Keratinocyte (primary cell): ENCODE measurements at regions not wholly inside any gene's neighbourhood (a gene's known extent, or its start where the extent isn't known, plus 50 kb on each side); places are given as distances from the start of the nearest gene placed in this dataset.

ENCODE experiments used
- DNase-seq: peaks from one replicate; pipeline ENCODE4 v3.0.0-alpha.2; 2011; ENCODE audit warnings: low read depth, missing footprints, low spot score
- FAIRE-seq: peaks from 2 replicates; lab custom pipeline; 2011; peaks lifted over from hg19 to GRCh38; lab: Jason Lieb, UNC
- H2AFZ ChIP-seq: 2 replicates; pipeline ENCODE4 v1.6.0; 2012; ENCODE audit warnings: low read length, control low read depth, inconsistent platforms; ENCODE audit not compliant: control insufficient read depth
- H3K27ac ChIP-seq: 2 replicates; pipeline ENCODE4 v1.5.1; 2011; ENCODE audit warnings: low read length; ENCODE audit not compliant: control insufficient read depth, insufficient read depth
- H3K27me3 ChIP-seq: 3 replicates; pipeline ENCODE4 v1.6.0; 2011; ENCODE audit warnings: low read length; ENCODE audit not compliant: control insufficient read depth, insufficient read depth; ENCODE audit errors: extremely low read depth
- H3K36me3 ChIP-seq, 2 experiments: 2 replicates in 1 of 2; 3 replicates in 1 of 2; pipeline ENCODE4 v1.5.1; 2011; ENCODE audit warnings: low read length in 2 of 2, mild to moderate bottlenecking in 1 of 2; ENCODE audit not compliant: control insufficient read depth in 2 of 2, insufficient read depth in 2 of 2; ENCODE audit errors: extremely low read depth in 1 of 2
- H3K4me1 ChIP-seq: 3 replicates; pipeline ENCODE4 v1.5.1; 2011; ENCODE audit warnings: low read length; ENCODE audit not compliant: control insufficient read depth, insufficient read depth; ENCODE audit errors: extremely low read depth
- H3K4me2 ChIP-seq: 3 replicates; pipeline ENCODE4 v1.6.0; 2011; ENCODE audit warnings: low read depth, low read length; ENCODE audit not compliant: control insufficient read depth, insufficient read depth; ENCODE audit errors: extremely low read depth
- H3K4me3 ChIP-seq, 3 experiments: fragments of 200-600 bp in 1 of 3; sonication (generic) in 1 of 3; 2 replicates in 2 of 3; 3 replicates in 1 of 3; pipeline ENCODE4 v1.5.1; 2011 to 2016; ENCODE audit warnings: low read length in 3 of 3, mild to moderate bottlenecking in 3 of 3, control low read depth in 2 of 3, inconsistent platforms in 1 of 3, low read depth in 1 of 3, mixed read lengths in 1 of 3, mixed run types in 1 of 3, moderate library complexity in 1 of 3; ENCODE audit not compliant: control insufficient read depth in 2 of 3, insufficient read depth in 2 of 3; ENCODE audit errors: extremely low read depth in 1 of 3
- H3K79me2 ChIP-seq: 2 replicates; pipeline ENCODE4 v1.6.0; 2012; ENCODE audit warnings: low read length; ENCODE audit not compliant: control insufficient read depth, insufficient read depth
- H3K9ac ChIP-seq: 3 replicates; pipeline ENCODE4 v1.6.0; 2011; ENCODE audit warnings: low read length; ENCODE audit not compliant: control insufficient read depth, insufficient read depth; ENCODE audit errors: extremely low read depth
- H3K9me1 ChIP-seq: 3 replicates; pipeline ENCODE4 v1.6.0; 2011; ENCODE audit warnings: low read length; ENCODE audit not compliant: control insufficient read depth, insufficient read depth; ENCODE audit errors: extremely low read depth
- H3K9me3 ChIP-seq: 2 replicates; pipeline ENCODE4 v1.5.1; 2012; ENCODE audit warnings: low read depth, low read length; ENCODE audit not compliant: control insufficient read depth
- H4K20me1 ChIP-seq: 3 replicates; pipeline ENCODE4 v1.6.0; 2011; ENCODE audit warnings: low read length; ENCODE audit not compliant: control insufficient read depth, insufficient read depth; ENCODE audit errors: extremely low read depth
- CTCF ChIP-seq, 3 experiments: IDR thresholded peaks in 1 of 3; conservative IDR thresholded peaks in 1 of 3; optimal IDR thresholded peaks in 1 of 3; 2 replicates in 2 of 3; 3 replicates in 1 of 3; pipeline versions ENCODE3 to v1.5.1; 2011; ENCODE audit warnings: low read length in 3 of 3, mild to moderate bottlenecking in 3 of 3, moderate library complexity in 2 of 3, control low read depth in 1 of 3, inconsistent platforms in 1 of 3; ENCODE audit not compliant: insufficient read depth in 2 of 3; ENCODE audit errors: extremely low read depth in 1 of 3
- EZH2 ChIP-seq: IDR thresholded peaks from one replicate; pipeline ENCODE4 v1.6.1; 2012; ENCODE audit warnings: inconsistent platforms, mild to moderate bottlenecking, low read length, moderate library complexity
- dilution Hi-C: fragments of 300-500 bp; cut with MboI; formaldehyde crosslinking; loops from one replicate; pipeline ENCODE4 v1.7.0; 2020; ENCODE audit warnings: low sequenced_read_pairs; ENCODE audit not compliant: extremely low pct_ligation_motif_present

GRCh38 chr21:35585155-35585554 is 475.2 kb downstream of the SETD4 start:
- Histone ChIP-seq H3K4me1 (no peaks in the 10 kb centered on the region), H3K4me3 (no peak overlapping the region), H3K27ac (no peak overlapping the region), H3K79me2 (no peaks in the 10 kb centered on the region), H3K9ac (no peak overlapping the region), H2AFZ (no peak overlapping the region), H3K27me3 (no peaks in the 10 kb centered on the region), H4K20me1 (no peaks in the 10 kb centered on the region), H3K9me3 (no peaks in the 10 kb centered on the region), H3K4me2 (no peak overlapping the region), H3K9me1 (no peaks in the 10 kb centered on the region), H3K36me3 (no peaks in the 10 kb centered on the region)
- dilution Hi-C loops = no loop called here
- FAIRE-seq (no peak), DNase-seq (no peak)
- TF ChIP-seq CTCF (optimal IDR thresholded peaks at IDR 0.05 in 1 of 3, IDR thresholded peaks at IDR 0.05 in 1 of 3, conservative IDR thresholded peaks at IDR 0.05 in 1 of 3; ENCODE audit: extremely low read depth in 1 of 3, insufficient read depth in 2 of 3, low read length in 3 of 3) = no peak
- TF ChIP-seq EZH2 = no peak

- H4K20me1 ChIP-seq = no peaks in the 10 kb centered on the region
- no peak for TF ChIP-seq EZH2
- no peak for TF ChIP-seq CTCF (optimal IDR thresholded peaks at IDR 0.05 in 1 of 3, IDR thresholded peaks at IDR 0.05 in 1 of 3, conservative IDR thresholded peaks at IDR 0.05 in 1 of 3; ENCODE audit: extremely low read depth in 1 of 3, insufficient read depth in 2 of 3, low read length in 3 of 3)
- FAIRE-seq (no peak), DNase-seq (no peak)
- no peaks in the 10 kb centered on the region for H3K9me1 ChIP-seq
- no peak overlapping the region for H3K27ac ChIP-seq
- H3K79me2 ChIP-seq = no peaks in the 10 kb centered on the region
- H3K9me3 ChIP-seq = no peaks in the 10 kb centered on the region
- no peak overlapping the region for H3K9ac ChIP-seq
- no peak overlapping the region for H2AFZ ChIP-seq
- no peak overlapping the region for H3K4me2 ChIP-seq
- no peak overlapping the region for H3K4me3 ChIP-seq
- no peaks in the 10 kb centered on the region for H3K36me3 ChIP-seq
- H3K27me3 ChIP-seq = no peaks in the 10 kb centered on the region
- dilution Hi-C loops = no loop called here
- H3K4me1 ChIP-seq = no peaks in the 10 kb centered on the region
Measured at GRCh38 chr21:35583566-35584216, 476.6 kb downstream of the SETD4 start.
